NCI-H2171 (cell line): ENCODE measurements at regions not wholly inside any gene's neighbourhood (a gene's known extent, or its start where the extent isn't known, plus 50 kb on each side); places are given as distances from the start of the nearest gene placed in this dataset.

Source experiments
- DNase-seq: peaks from one replicate; lab custom pipeline; 2025; lab: John Stamatoyannopoulos, UW

DNA sequence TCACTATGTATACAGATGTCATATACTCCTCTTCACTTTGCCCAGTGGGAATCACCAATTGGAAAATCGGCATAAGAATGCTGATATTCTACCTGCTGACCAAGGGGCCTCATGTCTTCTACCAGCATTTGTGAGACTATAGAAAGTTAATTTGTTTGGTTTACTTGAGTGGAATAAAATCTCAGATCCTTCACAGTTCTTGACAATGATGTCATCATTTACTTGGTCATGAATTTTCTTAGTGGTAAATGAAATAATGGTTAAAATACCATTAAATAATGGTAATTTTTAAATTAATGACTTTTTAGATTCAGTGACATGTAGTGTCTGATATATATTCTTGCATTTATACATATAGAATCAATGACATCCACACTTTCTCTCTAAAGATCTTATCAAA, 1052.6 kb downstream of the ADGRL3 start:
- DNase-seq: no peak

DNA sequence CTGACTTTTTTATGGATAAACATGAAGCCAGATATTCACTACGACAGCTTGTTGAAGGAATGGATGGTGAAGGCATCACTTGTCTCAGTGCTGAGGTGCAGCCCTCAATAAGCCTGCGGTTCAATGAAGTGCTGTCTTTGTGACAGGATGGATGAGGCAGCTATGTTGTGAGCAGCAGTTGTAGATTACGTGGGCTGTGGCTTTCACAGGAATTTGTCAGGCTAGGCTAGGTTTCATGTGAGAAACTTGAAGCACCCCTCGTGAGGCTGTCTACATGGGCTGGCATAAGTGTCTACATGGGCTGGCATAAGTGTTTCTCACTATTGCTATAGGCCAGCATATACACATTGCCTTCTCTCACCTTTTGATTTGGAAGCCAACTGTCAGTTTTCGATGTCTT, 1050.0 kb downstream of the ADGRL3 start:
- no peak for DNase-seq

DNA sequence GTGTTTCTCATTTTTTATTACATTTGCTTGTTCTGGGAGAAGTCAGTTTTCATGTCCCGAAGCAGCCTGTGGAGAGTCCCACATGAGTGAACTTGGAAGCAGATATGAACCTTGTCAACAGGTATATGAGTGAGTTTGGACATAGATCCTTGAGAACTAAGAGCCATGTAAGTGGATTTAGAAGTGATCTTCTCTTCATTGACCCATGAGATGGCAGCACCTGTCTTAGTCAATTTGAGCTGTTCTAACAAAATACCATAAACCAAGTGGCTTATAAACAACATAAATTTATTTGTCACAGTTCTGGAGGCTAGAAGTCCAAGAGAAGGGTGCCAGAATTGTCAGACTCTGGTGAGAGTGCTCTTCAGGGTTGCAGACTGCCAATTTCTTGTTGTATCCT, 1043.8 kb downstream of the ADGRL3 start:
- DNase-seq: no peak

DNA sequence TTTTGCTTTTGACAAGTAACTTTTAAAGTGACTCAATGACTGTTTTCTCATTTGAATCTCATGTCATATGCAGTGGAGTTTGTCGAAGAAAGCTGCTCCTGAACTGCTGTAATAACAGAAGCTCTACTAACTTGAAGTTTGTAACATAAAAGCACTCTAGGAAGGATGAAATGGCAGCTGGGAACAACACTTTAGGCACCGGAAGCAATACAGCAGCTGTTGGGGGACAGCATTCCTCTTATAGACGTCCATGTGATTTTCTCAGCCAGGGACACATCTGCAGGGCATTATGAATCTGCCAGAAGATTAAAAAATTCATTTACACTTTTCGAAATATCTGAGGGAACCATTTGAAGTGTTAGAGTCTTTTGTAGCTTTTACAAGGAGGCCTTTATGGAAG, 1035.8 kb downstream of the ADGRL3 start:
- no peak for DNase-seq

DNA sequence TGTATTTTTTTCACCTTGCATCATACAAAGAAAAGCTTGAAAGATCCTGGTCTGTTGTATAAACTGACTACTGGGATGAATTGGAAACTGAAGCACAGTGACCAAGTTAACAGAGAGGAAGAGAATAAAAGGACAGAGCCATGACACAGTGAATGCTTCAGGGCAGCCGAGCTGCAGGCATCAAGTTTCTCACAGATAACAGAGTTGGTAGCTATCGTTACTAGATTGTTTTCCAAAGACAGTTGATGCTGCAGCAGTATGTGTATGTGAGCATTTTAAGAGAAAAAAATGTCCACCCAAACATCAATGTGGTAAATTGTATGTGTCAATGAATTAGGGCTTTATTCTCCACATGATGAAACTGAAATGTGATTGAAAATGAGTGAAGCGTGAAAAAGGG, 1032.7 kb downstream of the ADGRL3 start:
- no peak for DNase-seq

DNA sequence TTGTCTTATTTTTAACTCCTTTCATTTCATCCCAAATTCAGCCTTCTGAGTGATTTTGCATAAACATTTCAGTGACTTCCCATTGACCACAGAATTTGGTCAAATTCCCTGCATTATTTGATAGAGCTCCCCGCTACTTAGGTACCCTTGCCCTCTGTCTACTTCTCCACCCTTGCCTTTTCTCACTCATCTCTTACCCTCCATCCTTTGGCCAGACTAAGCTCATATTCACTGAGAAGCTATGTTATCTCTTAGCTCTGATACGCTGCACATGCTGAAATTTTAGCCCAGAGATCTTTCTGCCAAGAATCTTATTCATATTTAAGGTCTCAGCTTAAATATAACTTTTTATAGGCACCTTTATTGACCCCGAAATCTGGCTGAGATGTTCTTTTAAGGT, 1031.9 kb downstream of the ADGRL3 start:
- DNase-seq: no peak

DNA sequence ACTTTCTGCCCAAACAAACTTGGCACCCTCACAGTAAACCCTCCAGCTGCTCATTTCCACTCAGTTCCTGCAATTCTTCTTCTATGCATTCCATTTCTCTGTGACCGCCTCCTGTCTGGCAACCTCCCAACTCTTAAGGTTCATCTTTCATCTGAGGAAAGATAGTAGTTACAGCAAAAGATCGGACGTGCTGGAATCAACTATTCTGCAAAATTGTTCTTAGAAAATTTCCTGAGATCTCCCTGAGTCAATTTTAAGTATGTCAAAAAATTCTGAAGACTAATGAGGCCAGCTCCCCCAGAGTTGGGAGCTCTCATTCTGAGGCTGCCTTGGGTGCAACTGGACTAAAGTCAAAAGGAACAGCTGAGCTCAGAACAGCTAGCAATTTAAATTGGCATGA, 1026.0 kb downstream of the ADGRL3 start:
- DNase-seq: no peak

DNA sequence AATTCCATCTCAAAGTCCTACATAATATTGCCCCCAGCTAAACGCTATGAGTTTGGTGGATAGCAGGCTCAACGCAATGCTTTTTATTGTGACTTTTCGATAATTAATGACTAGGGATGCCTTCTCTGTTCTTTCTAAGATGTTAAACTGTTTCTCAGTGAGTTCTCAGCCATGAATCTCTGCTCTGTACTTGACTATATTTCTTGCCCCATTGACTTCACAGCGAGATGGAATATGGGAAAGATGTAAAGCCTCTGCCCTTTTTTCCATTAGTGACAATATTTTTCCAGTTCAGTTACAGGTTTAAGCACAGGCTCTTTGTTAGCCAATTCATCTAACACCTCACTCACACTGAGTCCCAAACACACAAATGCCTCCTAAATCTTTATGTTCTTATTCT, 1022.0 kb downstream of the ADGRL3 start:
- DNase-seq: no peak

DNA sequence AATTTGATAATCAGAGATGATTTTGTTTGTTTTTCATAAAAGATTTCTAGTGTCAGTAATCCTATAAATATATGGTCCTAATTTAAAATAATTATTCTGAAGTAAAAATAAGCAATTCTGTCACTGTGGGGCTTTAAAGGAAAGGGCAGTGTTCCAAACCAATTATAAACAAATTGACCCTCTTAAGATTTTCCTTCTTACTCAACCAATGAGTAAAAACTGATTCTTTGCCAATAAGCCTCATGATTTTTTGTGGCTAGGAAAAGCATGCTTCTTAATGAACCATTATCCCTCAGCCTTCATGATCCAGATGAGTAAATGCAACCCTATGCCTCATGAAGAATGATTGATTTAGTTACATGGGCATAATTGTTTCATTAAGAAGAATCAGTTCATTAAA, 1010.4 kb downstream of the ADGRL3 start:
- DNase-seq: no peak

DNA sequence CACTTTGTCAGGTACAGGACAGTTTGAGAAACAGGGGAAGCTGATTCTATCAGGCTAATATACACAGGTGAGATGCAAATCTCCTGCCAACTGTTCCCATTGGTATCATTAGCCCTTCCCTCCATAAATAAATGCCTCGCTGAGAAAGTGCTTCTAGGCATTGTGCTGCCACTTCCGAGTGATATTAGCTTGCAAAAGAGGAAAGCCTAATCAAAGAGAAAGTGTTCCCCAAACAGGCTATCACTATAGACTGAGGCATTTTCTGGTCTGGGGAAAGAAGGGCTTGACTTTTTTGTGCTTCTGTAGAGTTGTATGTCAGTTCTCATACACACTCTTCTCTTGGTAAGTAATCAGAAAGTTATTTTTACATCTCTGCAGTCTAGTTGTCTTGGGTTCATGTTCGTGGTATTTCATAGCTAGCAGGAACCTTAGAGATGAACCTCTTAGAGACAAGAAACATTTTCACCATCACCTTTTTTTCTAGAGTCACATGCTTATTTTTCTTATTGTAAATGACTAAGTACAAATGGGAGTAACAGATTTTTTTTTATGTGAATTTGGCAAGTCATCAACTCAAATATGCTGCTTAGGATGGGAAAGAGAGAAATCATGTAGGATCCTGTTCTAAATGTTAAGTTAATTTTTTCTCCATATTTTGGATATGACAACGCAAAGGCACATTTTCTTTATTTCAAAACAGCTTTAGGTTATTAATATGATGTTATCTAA, 1009.8 kb downstream of the ADGRL3 start:
- no peak for DNase-seq

DNA sequence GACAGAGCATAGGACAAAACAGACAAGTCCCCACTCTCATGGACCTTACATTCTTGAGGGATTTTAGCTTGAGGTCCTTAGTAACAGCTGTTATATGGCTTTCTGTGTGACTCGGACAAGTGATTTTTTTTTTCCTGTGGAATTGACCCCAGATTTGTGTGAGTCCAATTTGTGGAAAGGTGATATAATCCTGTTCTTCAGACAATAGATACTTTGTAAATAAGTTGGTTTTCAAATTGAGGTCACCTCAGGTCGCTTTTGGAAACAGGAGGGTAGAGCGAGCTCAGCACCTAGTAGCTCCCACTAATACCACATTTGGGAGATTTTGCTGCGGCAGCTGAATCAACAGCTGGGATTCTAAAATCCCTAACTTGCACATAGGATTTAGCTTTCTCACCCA, 1008.8 kb downstream of the ADGRL3 start:
- no peak for DNase-seq

DNA sequence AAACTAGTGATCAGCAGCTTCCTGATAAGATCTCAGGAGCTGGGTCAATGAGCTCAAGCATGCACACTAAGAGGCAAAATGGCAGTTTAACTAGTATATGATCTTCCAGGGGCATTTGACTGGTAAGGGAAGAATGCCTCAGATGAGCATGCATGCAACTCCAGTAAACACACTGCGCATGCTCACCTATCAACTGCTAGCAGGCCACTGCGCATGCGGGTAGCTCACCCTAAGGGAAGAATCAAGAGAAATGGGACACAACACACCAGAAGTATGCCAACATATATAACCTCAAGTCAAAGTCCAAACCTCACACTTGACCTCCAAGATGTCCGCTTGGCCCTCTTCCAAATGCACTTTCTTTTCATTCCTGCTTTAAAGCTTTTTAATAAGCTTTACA, 1004.0 kb downstream of the ADGRL3 start:
- no peak for DNase-seq

DNA sequence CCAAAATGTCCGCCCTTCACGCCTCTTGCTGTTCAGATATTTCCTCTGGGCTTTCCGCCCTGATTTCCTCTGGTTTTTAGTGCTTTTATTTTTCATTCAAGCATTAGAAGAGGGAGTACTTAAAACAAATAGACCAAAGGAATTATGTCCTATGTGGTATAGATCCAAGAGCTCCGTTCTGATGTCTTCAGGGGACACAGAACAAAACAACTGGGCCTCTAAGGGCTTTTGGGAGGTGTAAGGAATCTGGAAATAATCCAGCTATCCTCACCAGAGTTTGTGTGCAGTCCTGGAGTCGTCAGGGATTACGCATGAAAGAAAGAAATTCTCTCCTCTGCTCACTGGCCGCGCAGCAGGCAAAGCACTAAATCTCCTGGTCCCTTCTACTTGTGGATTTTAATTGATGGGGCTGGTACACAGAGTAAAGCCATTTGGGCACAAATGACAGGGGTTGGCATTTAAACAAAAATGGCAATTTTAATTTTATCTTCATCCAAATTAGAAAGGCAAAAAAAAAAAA, 999.2 kb downstream of the ADGRL3 start:
- no peak for DNase-seq

DNA sequence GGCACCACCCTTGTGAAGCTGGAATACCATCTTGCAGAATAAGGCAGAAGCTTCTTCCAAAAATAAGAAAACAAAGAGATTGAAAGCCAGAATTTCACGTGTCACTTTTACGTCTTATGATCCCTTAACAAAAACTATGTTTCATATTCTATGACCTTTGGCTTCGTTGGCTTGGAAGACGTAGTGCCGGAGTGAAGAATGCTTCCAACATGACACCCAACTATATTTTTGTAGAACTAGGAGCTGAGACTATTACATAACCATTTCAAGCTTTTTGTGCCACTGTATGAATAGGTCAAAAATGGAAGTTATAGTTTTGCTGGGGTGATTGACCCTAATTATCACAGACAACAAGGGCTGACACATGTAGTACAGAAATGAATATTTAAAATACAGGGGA, 996.2 kb downstream of the ADGRL3 start:
- DNase-seq: no peak

DNA sequence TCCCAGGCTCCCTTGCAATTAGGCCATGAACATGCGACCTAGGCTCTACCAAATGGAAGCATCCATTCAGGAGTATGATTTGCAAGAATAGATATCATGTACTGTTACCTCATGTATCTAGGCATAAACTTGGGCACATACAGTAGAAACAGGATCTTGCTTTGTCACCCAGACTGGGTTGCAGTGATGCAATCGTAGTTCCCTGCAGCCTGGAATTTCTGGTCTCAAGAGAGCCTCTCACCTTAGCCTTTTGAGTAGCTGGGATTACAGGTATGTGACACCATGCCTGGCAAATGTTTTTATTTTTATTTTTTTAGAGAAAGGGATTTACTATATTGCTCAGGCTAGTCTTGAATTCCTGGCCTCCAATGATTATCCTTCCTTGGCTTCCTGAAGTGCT, 994.2 kb downstream of the ADGRL3 start:
- DNase-seq: no peak

DNA sequence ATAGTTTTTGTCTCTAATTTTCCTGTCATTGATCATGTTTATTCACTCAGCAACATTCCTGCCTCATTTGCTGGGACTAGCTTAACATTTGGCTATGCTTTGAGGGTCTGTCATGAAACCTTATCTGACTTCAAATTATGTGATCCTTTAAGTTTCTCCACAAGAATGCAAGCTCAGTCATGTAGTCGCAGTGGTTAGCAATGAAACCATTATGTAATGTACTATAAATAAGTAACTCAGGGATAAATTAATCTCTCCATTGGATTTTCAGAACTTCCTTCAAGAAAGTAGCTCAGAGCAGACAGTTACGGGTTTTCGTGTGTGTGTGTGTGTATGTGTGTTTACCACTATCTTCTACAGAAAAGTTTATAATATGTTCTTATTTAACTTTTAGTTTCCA, 993.6 kb downstream of the ADGRL3 start:
- DNase-seq: no peak

DNA sequence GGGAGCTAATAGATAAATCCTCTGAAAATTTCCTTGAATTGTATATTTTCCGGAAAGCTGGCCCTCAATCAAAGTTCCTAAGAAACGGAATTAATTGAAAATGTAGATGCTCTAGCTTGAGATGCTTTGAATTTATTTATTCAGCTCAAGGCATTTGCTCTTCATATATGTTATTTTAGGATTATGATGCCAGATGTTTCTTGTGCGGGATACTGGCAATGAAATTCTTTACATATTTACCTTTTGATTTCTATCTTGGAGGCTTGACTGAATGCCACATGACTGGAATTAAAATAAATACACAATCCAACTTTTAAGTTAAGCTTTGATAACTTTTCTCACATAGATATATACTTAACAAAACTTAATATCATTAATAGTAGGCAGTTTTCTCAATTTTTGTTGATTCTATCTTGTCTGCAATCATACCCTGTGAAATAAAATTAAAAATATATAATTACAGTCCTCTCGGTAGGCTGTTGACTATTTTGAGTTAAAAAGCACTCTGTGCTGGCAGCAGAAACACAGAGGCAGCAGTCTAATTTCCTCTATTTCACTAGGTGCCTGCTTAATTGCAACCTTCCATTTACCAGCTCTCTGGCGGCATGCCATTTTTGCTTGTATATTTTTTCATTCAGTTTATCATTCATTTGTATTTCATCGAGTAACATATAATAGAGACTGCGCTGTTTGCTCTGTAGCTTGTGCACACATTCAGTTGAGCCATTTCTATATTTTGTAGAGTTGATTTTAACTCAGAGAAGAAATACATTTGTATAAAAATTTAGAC, 991.5 kb downstream of the ADGRL3 start:
- DNase-seq: peak; percentile 14

DNA sequence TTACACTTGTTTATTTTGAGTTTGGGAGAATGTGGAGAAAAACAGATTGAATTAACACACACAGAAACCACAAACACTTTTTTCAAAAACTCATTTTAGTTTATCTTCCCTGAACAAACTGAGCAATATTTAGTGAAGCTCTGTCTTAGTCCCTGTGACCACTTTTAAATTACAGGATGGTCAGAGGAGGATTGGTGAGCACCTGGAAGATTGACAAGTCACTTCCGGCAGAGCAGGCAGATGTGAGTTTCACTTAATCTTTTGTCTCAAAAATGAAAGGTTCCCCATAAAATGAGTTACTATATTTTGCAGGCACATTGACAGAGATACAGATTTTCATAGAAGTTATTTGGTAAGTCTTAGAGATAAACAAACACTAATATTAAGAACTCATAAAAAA, 970.1 kb downstream of the ADGRL3 start:
- DNase-seq: no peak

DNA sequence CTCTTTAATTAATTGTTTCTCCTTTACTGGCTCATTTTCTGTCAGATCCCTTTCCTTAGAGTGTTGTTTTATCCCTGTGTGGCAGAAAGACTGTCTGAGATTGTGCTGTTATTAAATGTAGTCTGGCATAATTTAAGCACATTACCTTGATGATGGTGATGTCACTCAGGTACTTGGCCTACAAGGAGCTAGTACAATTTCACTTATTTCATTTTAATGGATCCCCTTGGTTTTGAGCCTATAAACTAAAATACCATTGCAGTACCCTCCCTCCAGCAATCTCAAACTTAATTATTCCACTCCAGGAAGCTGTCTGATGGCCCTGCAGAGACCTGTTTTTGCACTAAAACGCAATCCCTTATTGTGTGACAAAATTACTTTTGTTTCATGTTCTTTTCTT, 968.6 kb downstream of the ADGRL3 start:
- DNase-seq: no peak

DNA sequence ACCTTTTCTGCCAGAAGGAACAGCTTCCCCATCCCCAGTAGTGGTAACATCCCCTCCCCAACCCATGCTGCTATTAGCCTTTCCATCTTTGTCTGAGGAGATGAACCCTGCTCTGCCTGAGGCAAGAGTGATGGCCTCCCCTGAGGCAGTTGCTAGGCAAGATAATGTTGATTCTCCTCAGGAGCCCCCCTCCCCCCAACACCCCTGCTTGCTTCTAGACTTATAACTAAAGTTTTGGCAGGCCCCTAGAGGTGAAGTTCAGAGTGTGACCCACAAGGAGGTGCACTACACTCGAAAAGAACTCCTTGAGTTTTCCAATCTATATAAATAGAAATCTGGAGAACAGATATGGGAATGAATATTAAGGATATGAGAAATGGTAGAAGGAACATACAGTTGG, 962.5 kb downstream of the ADGRL3 start:
- no peak for DNase-seq

DNA sequence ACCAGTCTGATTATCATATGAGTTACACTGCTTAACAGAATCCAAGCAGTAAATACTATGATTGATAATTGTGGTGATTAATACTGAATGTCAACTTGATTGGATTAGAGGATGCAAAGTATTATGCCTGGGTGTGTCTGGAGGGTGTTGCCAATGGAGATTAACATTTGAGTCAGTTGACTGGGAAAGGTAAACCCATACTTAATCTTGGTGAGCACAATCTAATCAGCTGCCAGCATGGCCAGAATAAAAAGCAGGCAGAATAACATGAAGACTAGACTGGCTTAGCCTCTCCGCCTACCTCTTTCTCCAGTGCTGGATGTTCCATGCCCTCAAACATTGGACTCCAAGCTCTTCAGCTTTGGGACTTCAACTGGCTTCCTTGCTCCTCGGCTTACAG, 961.3 kb downstream of the ADGRL3 start:
- no peak for DNase-seq

DNA sequence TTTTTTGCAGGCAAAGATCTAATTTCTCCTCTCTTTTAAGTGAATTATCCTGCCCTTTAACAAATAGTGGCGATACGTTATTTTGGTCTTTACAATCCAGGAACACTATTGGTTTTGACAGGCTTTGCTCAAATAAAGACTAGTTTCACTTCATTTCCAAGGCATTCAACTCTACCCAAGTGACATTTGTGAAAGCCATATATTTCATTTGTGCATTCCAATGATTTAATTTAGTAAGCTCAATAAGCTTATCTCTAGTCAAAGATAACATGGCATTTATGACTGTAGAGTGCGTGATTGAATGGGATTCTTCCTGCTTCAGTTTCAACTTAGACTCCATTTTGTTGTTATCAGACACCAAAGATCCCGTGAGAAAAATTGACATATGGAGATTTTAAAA, 959.8 kb downstream of the ADGRL3 start:
- no peak for DNase-seq

DNA sequence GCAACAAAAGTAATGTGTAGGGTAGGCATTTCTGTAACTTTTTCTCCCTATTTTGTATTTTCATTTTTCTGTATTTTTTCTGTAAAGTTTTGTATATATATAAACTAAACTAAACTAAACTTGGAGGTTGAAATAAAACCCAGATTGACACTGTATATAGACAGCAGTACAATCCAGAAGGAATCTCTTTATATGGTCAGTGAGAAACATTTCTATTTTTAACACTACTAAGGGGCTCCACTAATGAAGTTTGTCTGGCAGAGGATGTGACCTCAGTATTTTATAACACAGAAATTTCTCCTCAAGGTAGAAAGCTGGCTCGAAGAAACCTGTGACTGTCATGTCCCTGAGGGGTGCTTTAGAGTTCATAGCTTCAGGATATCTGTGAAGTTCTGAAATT, 959.2 kb downstream of the ADGRL3 start:
- no peak for DNase-seq

DNA sequence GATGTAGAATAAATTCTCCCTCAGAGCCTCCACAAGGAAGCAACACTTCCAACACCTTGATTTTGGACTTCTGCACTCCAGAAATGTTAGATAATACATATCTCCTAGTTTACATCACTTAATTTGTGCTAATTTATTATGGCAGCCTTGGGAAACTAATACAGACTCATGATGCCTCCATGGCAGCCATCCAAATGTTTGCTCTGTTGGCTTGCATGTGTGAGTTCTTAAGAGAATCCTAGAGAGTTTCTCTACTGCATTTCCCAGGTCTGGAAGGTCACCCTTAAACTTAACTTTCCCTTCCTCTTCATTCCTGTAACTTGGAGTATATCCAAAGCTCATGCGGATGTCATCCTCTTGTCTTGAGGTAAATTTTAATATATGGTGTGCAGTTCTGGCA, 956.1 kb downstream of the ADGRL3 start:
- no peak for DNase-seq
